Stimulated activated CD4-positive, alpha-beta T cell treated with anti-CD3 and anti-CD28 coated beads, Interleukin-2, amount 100 ng/mL, for 24 hours (primary cell): ENCODE measurements at regions not wholly inside any gene's neighbourhood (a gene's known extent, or its start where the extent isn't known, plus 50 kb on each side); places are given as distances from the start of the nearest gene placed in this dataset.
A peak's percentile ranks its signal among the peaks of the same experiment; 100 is the strongest.
"Not testable (repeated sequence)": the region's sequence is repeated elsewhere in the genome, so short reads cannot be mapped to it uniquely, and the experiment has no call there.

Experiments
- DNase-seq, 2 donors: peaks; one replicate each; pipeline ENCODE4 v3.0.0-alpha.2; 2020

- DNase-seq = no peak
Measured at GRCh38 chr17:14753383-14753782, 452.5 kb downstream of the HS3ST3B1 start.

GRCh38 chr17:14752011-14752410 lies 451.1 kb downstream of the HS3ST3B1 start:
- no peak for DNase-seq

- no peak for DNase-seq
Measured at GRCh38 chr17:14750866-14751265, 450.0 kb downstream of the HS3ST3B1 start.

DNA sequence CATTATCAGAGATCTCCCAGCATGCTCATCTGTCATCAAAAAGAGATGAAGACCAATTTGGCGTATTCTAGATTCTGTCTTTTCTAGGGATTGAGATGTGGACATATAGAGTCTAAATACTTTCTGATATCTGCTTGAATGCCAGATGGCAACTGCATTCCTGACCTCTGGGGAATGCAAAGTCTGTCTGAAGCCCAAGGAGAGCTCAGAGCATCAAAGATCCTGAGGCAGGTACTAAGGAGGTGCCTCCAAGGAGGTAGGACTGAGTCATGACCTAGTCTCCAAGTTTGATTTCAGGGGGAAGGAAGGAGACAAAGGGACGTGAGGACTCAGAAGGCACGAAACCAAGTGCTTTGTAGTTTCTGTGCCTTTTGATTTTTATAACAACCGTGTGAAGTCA lies 448.4 kb downstream of the HS3ST3B1 start:
- DNase-seq = no peak

DNA sequence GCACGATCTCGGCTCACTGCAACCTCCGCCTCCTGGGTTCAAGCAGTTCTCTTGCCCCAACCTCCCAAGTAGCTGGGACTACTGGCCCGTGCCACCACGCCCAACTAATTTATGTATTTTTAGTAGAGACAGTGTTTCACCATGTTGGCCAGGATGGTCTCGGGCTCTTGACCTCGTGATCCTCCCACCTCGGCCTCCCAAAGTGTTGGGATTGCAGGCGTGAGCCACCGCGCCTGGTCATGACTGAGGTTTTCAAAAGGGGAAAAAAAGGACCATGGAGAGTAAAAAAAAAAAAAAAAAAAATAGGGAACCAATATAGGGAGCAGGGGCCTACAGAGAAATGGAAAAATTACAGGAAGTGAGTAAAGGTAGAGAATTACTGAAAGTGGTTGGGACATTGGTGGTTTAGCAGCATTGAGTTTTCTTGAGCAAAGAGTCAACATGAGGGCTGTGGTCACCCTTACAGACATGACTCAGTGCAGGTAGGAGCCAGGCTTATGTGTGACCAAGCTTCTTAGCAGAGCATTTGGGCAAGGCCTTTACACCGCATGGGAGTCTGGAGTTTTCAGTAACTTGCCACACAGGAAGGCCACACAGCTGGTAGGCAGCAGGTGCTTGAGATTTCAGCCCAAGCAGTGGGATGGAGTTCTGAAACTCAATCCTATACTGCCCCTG lies 447.3 kb downstream of the HS3ST3B1 start:
- DNase-seq = peak in 1 of 2 donors; percentile 1

- DNase-seq = no peak
Measured at GRCh38 chr17:14747603-14747950, 446.7 kb downstream of the HS3ST3B1 start.

DNA sequence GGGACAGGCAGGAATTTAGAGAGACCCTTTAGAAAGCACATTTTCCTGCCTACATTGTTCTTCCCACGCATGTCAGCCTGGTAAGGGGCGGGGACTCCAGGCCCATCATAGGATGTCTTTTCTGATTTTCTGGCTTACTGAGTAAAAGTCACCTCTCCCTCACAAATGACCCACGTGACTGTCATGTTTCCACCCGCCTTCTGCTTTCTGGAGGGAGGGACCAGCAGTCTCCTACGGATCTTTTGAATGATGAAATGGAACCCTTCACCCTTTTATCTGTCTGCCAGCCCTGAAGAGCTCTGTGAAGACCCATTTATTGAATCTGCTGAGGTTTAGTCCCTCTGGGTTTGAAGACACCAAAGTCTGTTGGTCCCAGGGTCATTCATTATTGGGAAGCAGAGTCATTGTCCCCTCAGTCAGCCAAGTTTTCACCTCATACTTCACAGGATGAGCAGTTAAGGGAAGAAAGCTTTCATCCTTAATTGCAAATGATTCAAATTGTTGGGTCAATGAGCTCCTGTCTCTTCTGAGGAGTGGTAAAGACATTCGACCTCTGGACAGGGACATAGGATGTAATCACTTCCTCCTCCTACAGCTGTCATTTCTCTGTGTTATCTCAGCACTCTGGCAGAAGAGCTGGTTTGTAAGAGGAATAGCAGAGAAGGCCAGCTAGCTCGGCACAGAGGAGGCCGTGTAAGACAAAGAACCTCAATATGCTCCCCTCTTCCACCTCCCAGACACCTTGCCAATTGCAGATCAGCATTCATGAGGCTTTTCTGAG lies 446.1 kb downstream of the HS3ST3B1 start:
- no peak for DNase-seq

- no peak for DNase-seq
Measured at GRCh38 chr17:14745541-14745940, 444.7 kb downstream of the HS3ST3B1 start.

GRCh38 chr17:14744761-14745473 lies 444.0 kb downstream of the HS3ST3B1 start:
- no peak for DNase-seq

DNA sequence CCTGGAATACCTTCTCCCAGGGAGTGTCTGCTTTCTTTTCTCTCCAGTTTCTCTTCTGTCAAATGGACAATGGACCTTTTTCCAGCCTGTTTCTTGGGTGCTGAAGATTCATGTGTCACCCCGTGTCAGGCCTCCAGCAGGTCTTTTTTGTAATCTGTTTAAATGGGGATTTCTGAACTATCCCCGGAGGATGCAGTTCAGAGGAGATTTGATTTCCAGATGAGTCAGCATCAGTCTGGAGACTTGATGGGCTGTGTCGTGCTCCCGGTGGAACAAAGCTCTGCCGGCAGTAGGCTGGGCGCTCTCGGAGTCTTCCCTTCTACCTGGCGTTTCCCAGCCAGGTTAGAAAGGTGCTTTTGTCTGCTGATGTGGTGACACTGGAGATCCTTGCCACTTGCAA lies 440.6 kb downstream of the HS3ST3B1 start:
- DNase-seq = no peak

- no peak for DNase-seq
Measured at GRCh38 chr17:14739656-14740431, 439.0 kb downstream of the HS3ST3B1 start.

DNA sequence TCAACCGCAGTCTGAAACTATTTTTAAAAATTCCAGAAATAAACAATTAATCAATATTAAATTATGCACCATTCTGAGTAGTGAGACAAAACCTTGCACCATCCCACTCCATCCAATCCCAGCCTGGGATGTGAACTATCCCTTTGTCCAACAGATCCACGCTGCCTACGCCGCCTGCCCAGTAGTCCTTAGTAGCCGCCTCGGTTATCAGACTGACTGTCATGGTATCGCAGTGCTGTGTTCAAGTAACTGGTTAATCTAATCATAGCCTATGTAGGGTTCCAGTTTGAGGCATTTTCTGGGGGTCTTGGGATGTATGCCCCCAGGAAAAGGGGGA lies 437.7 kb downstream of the HS3ST3B1 start:
- no peak for DNase-seq

- DNase-seq = no peak
Measured at GRCh38 chr17:14737984-14738651, 437.2 kb downstream of the HS3ST3B1 start.

GRCh38 chr17:14736631-14737030 lies 435.8 kb downstream of the HS3ST3B1 start:
- DNase-seq = no peak

DNA sequence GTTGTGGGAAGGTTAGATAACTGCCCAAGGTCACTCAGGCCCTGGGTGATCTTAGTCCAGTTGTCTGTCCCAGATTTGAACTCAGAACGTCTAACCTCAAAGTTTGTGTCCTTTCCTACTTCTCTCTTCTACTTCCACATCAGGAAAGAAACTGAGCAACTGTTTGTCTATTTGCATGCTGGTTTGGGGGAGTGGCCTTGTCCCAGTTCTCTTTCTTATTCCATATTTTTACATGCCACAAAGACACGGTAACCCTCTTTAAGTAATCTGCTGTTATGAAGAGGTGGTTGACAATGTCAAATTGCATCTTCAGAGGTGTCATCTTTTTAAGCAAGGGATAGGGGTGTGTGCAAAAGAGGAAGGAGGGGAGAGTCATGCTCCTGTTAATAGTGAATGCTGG lies 432.5 kb downstream of the HS3ST3B1 start:
- no peak for DNase-seq

DNA sequence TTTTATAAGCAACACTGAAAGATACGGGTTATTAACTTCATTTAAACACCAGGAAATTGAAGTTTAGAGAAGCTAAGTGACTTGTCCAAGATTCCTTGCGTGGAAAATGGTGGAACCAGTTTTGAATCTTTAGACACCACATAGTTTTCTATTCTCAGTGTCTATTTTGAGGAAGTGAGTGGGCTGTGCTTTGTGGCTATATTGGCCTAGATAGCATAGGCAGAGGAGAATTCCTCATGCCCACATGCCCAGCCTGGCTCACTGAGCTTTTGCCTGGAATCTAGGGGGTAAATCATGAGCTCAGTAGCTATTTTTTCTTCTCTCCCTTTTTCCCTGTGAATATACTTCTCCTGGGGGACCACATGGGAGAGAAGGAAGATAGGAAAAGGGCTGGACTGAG lies 431.3 kb downstream of the HS3ST3B1 start:
- DNase-seq = no peak

DNA sequence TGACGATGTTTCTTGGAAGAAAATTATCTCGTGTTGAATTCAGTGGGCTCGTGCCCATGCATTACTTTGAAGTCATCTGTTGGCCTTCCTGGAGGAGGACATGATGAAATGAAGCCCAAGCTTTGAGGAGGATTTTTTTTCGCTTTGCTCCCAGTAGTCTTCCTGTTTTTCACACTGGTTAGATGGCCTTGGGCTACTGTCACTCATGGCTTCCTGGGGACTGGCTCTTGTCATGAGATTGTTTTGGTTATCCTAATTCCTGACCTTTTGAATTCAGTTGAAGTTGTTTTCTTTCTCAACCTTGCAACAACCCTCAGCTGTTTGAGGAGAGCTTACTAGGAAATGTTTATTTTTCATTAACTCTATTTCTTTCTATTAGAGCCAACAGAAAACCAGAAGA lies 430.7 kb downstream of the HS3ST3B1 start:
- DNase-seq = no peak

GRCh38 chr17:14730821-14731220 lies 429.9 kb downstream of the HS3ST3B1 start:
- no peak for DNase-seq

DNA sequence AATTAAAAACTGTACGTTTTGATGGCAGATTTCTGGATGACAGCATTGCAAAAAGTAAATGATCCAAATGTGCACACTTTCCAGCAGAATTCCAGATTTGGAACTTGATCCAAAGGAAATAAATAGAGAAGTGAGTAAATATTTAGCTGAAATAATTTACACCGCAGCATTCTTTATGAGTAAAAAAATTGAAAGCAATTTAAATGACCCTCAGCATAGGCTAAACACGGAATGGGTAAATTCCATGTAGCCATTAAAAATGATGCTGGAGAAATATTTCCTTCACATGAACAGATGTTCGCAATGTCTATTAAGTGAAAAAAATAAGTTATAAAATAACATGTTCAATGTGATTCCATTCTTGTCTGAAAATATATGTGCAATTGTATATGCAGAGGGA lies 424.8 kb downstream of the HS3ST3B1 start:
- no peak for DNase-seq

GRCh38 chr17:14724770-14725169 lies 423.9 kb downstream of the HS3ST3B1 start:
- DNase-seq = no peak

DNA sequence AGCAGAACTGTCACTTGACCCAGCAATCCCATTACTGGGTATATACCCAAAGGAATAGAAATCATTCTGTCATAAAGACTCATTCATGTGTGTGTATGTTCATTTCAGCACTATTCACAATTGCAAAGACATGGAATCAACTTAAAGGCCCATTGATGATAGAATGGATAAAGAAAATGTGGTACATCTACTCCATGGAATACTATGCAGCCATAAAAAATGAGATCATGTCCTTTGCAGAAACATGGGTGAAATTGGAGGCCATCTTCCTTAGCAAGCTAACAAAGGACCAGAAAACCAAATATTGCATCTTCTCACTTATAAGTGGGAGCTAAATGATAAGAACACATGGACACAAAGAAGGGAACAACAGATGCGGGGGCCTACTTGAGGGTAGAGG lies 422.5 kb downstream of the HS3ST3B1 start:
- not testable (repeated sequence) for DNase-seq

- DNase-seq = no peak
Measured at GRCh38 chr17:14719942-14720341, 419.1 kb downstream of the HS3ST3B1 start.

GRCh38 chr17:14717859-14718258 lies 417.0 kb downstream of the HS3ST3B1 start:
- no peak for DNase-seq
